ENCODE measurements at regions not wholly inside any gene's neighbourhood (a gene's known extent, or its start where the extent isn't known, plus 50 kb on each side); places are given as distances from the start of the nearest gene placed in this dataset.
"Not testable (repeated sequence)": the region's sequence is repeated elsewhere in the genome, so short reads cannot be mapped to it uniquely, and the experiment has no call there.

GRCh38 chr2:111610035-111610434 lies 274.0 kb downstream of the ANAPC1 start:
- TF ChIP-seq POLR2A, CTCF (IDR thresholded peaks at IDR 0.05): not testable (repeated sequence)

Data from esophagus squamous epithelium (tissue), 4 donors.